ENCODE measurements at regions not wholly inside any gene's neighbourhood (a gene's known extent, or its start where the extent isn't known, plus 50 kb on each side); places are given as distances from the start of the nearest gene placed in this dataset.
A peak's percentile ranks its signal among the peaks of the same experiment; 100 is the strongest.

GRCh38 chr21:23968722-23969647 is 1638.3 kb downstream of the MRPL39 start:
- peak; percentile 80 for DNase-seq
- Mint-ChIP-seq H3K4me3 (no peak overlapping the region), H3K9me3 (no peaks in the 10 kb centered on the region), H3K27me3 (no peaks in the 10 kb centered on the region), H3K27ac (no peak overlapping the region), H3K36me3 (no peaks in the 10 kb centered on the region), H3K4me1 (ENCODE audit: low read depth) (peaks cover 9% of the 10 kb centered on the region)
- intact Hi-C loops (cut with micrococcal nuclease): loop anchor here (1.0 to 5.0 kb wide), 3 partner anchors 33 to 1177 kb away; no protein-coding TSS in a partner anchor
- ChIA-PET POLR2A (no interaction called here), CTCF (interaction anchor here (0.6 to 3.3 kb wide), 8 partner anchors 10 to 545 kb away, joined by 3 to 28 read pairs (median 4); no protein-coding TSS in a partner anchor)

GRCh38 chr21:23968008-23968407 is 1639.3 kb downstream of the MRPL39 start:
- Mint-ChIP-seq H3K36me3 (no peaks in the 10 kb centered on the region), H3K4me1 (ENCODE audit: low read depth) (peaks cover 9% of the 10 kb centered on the region), H3K4me3 (no peak overlapping the region), H3K27ac (no peak overlapping the region), H3K27me3 (no peaks in the 10 kb centered on the region), H3K9me3 (no peaks in the 10 kb centered on the region)
- CTCF ChIA-PET: interaction anchor here (1.0 to 3.3 kb wide), 2 partner anchors 115 to 546 kb away, joined by 3 to 28 read pairs; no protein-coding TSS in a partner anchor
- intact Hi-C loops (cut with micrococcal nuclease): loop anchor here (1.0 to 5.0 kb wide), 3 partner anchors 32 to 1176 kb away; no protein-coding TSS in a partner anchor
- DNase-seq: no peak
- POLR2A ChIA-PET: no interaction called here

GRCh38 chr21:23963454-23963853 is 1643.8 kb downstream of the MRPL39 start:
- Mint-ChIP-seq H3K9me3 (no peaks in the 10 kb centered on the region), H3K27me3 (no peaks in the 10 kb centered on the region), H3K4me1 (ENCODE audit: low read depth) (peaks cover 1% of the 10 kb centered on the region), H3K4me3 (no peak overlapping the region), H3K27ac (no peak overlapping the region), H3K36me3 (no peaks in the 10 kb centered on the region)
- intact Hi-C loops (cut with micrococcal nuclease): no loop called here
- ChIA-PET POLR2A (no interaction called here), CTCF (no interaction called here)
- no peak for DNase-seq

- Mint-ChIP-seq H3K36me3 (no peaks in the 10 kb centered on the region), H3K27ac (no peak overlapping the region), H3K27me3 (no peaks in the 10 kb centered on the region), H3K9me3 (no peaks in the 10 kb centered on the region), H3K4me1 (ENCODE audit: low read depth) (no peaks in the 10 kb centered on the region), H3K4me3 (no peak overlapping the region)
- intact Hi-C loops (cut with micrococcal nuclease): no loop called here
- ChIA-PET POLR2A (no interaction called here), CTCF (no interaction called here)
- DNase-seq: no peak
Observed at GRCh38 chr21:23960769-23961168, 1646.5 kb downstream of the MRPL39 start.

GRCh38 chr21:23955135-23955843 is 1652.0 kb downstream of the MRPL39 start:
- no peak overlapping the region for H3K27ac Mint-ChIP-seq
- intact Hi-C loops (cut with micrococcal nuclease): no loop called here
- no peak for DNase-seq
- H3K4me3 Mint-ChIP-seq: no peak overlapping the region
- peaks cover 10% of the 10 kb centered on the region for H3K4me1 Mint-ChIP-seq (ENCODE audit: low read depth)
- no peaks in the 10 kb centered on the region for H3K27me3 Mint-ChIP-seq
- no peaks in the 10 kb centered on the region for H3K36me3 Mint-ChIP-seq
- POLR2A ChIA-PET: no interaction called here
- H3K9me3 Mint-ChIP-seq: no peaks in the 10 kb centered on the region
- CTCF ChIA-PET: interaction anchor here (0.6 to 1.5 kb wide), 2 partner anchors 19 to 65 kb away, joined by 3 read pairs; no protein-coding TSS in a partner anchor

- H3K9me3 Mint-ChIP-seq: no peaks in the 10 kb centered on the region
- ChIA-PET CTCF (no interaction called here), POLR2A (no interaction called here)
- H3K27ac Mint-ChIP-seq: no peak overlapping the region
- intact Hi-C loops (cut with micrococcal nuclease): no loop called here
- no peaks in the 10 kb centered on the region for H3K27me3 Mint-ChIP-seq
- no peak for DNase-seq
- H3K36me3 Mint-ChIP-seq: no peaks in the 10 kb centered on the region
- H3K4me3 Mint-ChIP-seq: no peak overlapping the region
- peaks cover 22% of the 10 kb centered on the region for H3K4me1 Mint-ChIP-seq (ENCODE audit: low read depth)
Observed at GRCh38 chr21:23952269-23952668, 1655.0 kb downstream of the MRPL39 start.

GRCh38 chr21:23951251-23951650 is 1656.0 kb downstream of the MRPL39 start:
- DNase-seq: no peak
- no peaks in the 10 kb centered on the region for H3K27me3 Mint-ChIP-seq
- H3K9me3 Mint-ChIP-seq: no peaks in the 10 kb centered on the region
- peaks cover 22% of the 10 kb centered on the region for H3K4me1 Mint-ChIP-seq (ENCODE audit: low read depth)
- H3K36me3 Mint-ChIP-seq: no peaks in the 10 kb centered on the region
- ChIA-PET POLR2A (no interaction called here), CTCF (no interaction called here)
- H3K27ac Mint-ChIP-seq: no peak overlapping the region
- intact Hi-C loops (cut with micrococcal nuclease): no loop called here
- no peak overlapping the region for H3K4me3 Mint-ChIP-seq

GRCh38 chr21:23950344-23950743 is 1656.9 kb downstream of the MRPL39 start:
- H3K27me3 Mint-ChIP-seq: no peaks in the 10 kb centered on the region
- intact Hi-C loops (cut with micrococcal nuclease): no loop called here
- CTCF ChIA-PET: no interaction called here
- no peak overlapping the region for H3K27ac Mint-ChIP-seq
- no peak for DNase-seq
- POLR2A ChIA-PET: no interaction called here
- no peaks in the 10 kb centered on the region for H3K36me3 Mint-ChIP-seq
- peaks cover 19% of the 10 kb centered on the region for H3K4me1 Mint-ChIP-seq (ENCODE audit: low read depth)
- H3K4me3 Mint-ChIP-seq: no peak overlapping the region
- no peaks in the 10 kb centered on the region for H3K9me3 Mint-ChIP-seq

- H3K27ac Mint-ChIP-seq: no peak overlapping the region
- H3K4me1 Mint-ChIP-seq (ENCODE audit: low read depth): peaks cover 17% of the 10 kb centered on the region
- CTCF ChIA-PET: no interaction called here
- no peak for DNase-seq
- H3K36me3 Mint-ChIP-seq: no peaks in the 10 kb centered on the region
- H3K4me3 Mint-ChIP-seq: no peak overlapping the region
- POLR2A ChIA-PET: no interaction called here
- H3K9me3 Mint-ChIP-seq: no peaks in the 10 kb centered on the region
- no peaks in the 10 kb centered on the region for H3K27me3 Mint-ChIP-seq
- intact Hi-C loops (cut with micrococcal nuclease): no loop called here
Observed at GRCh38 chr21:23949493-23949892, 1657.8 kb downstream of the MRPL39 start.

- ChIA-PET POLR2A (no interaction called here), CTCF (no interaction called here)
- H3K36me3 Mint-ChIP-seq: no peaks in the 10 kb centered on the region
- no peak overlapping the region for H3K4me3 Mint-ChIP-seq
- H3K27me3 Mint-ChIP-seq: no peaks in the 10 kb centered on the region
- H3K27ac Mint-ChIP-seq: no peak overlapping the region
- H3K9me3 Mint-ChIP-seq: no peaks in the 10 kb centered on the region
- intact Hi-C loops (cut with micrococcal nuclease): no loop called here
- no peak for DNase-seq
- no peaks in the 10 kb centered on the region for H3K4me1 Mint-ChIP-seq (ENCODE audit: low read depth)
Observed at GRCh38 chr21:23939369-23940065, 1667.8 kb downstream of the MRPL39 start.

- H3K4me1 Mint-ChIP-seq (ENCODE audit: low read depth): no peaks in the 10 kb centered on the region
- no peak overlapping the region for H3K4me3 Mint-ChIP-seq
- intact Hi-C loops (cut with micrococcal nuclease): loop anchor here (1.0 kb wide), 1 partner anchor 31 kb away; no protein-coding TSS in a partner anchor
- no peaks in the 10 kb centered on the region for H3K9me3 Mint-ChIP-seq
- no peaks in the 10 kb centered on the region for H3K27me3 Mint-ChIP-seq
- H3K36me3 Mint-ChIP-seq: no peaks in the 10 kb centered on the region
- no peak overlapping the region for H3K27ac Mint-ChIP-seq
- CTCF ChIA-PET: interaction anchor here (0.9 to 1.4 kb wide), 2 partner anchors 18 to 22 kb away, joined by 3 read pairs; no protein-coding TSS in a partner anchor
- POLR2A ChIA-PET: no interaction called here
- DNase-seq: no peak
Observed at GRCh38 chr21:23936991-23937390, 1670.3 kb downstream of the MRPL39 start.

- Mint-ChIP-seq H3K4me3 (no peak overlapping the region), H3K4me1 (ENCODE audit: low read depth) (no peaks in the 10 kb centered on the region), H3K27me3 (no peaks in the 10 kb centered on the region), H3K9me3 (no peaks in the 10 kb centered on the region), H3K36me3 (no peaks in the 10 kb centered on the region), H3K27ac (no peak overlapping the region)
- CTCF ChIA-PET: interaction anchor here (1.2 to 1.4 kb wide), 2 partner anchors 19 to 20 kb away, joined by 3 read pairs; no protein-coding TSS in a partner anchor
- POLR2A ChIA-PET: no interaction called here
- intact Hi-C loops (cut with micrococcal nuclease): loop anchor here (1.0 kb wide), 1 partner anchor 32 kb away; no protein-coding TSS in a partner anchor
- no peak for DNase-seq
Observed at GRCh38 chr21:23936224-23936623, 1671.1 kb downstream of the MRPL39 start.

All from activated CD4-positive, alpha-beta memory T cell treated with anti-CD3 and anti-CD28 coated beads for 36 hours (primary cell).